Nephron (organoid): ENCODE measurements at regions not wholly inside any gene's neighbourhood (a gene's known extent, or its start where the extent isn't known, plus 50 kb on each side); places are given as distances from the start of the nearest gene placed in this dataset.

Experiments used
- H3K27ac Mint-ChIP-seq, 3 experiments: 2 replicates each; pipeline ENCODE4 v1.8.0; 2020; ENCODE audit warnings: mixed read lengths in 3 of 3, mild to moderate bottlenecking in 2 of 3, moderate library complexity in 1 of 3
- H3K27me3 Mint-ChIP-seq: 2 replicates; pipeline ENCODE4 v1.8.0; 2021; ENCODE audit warnings: low read depth, mild to moderate bottlenecking, moderate library complexity, mixed read lengths
- H3K36me3 Mint-ChIP-seq: 2 replicates; pipeline ENCODE4 v1.8.0; 2020; ENCODE audit warnings: low read depth, mixed read lengths
- H3K4me1 Mint-ChIP-seq: 2 replicates; pipeline ENCODE4 v1.8.0; 2020; ENCODE audit warnings: mixed read lengths
- H3K4me3 Mint-ChIP-seq, 3 experiments: 2 replicates each; pipeline ENCODE4 v1.8.0; 2020; ENCODE audit warnings: mild to moderate bottlenecking in 3 of 3, mixed read lengths in 3 of 3, moderate library complexity in 2 of 3
- H3K9me3 Mint-ChIP-seq: 2 replicates; pipeline ENCODE4 v1.8.0; 2020; ENCODE audit warnings: mixed read lengths
- TF ChIP-seq, protein P1 (sequence below), 3 experiments: fragments of 200-600 bp; sonication (generic); IDR thresholded peaks; one replicate each; pipeline ENCODE4 v1.5.0; 2021; ENCODE audit warnings: antibody characterized with exemption in 3 of 3; ENCODE audit not compliant: unreplicated experiment in 3 of 3

DNA sequence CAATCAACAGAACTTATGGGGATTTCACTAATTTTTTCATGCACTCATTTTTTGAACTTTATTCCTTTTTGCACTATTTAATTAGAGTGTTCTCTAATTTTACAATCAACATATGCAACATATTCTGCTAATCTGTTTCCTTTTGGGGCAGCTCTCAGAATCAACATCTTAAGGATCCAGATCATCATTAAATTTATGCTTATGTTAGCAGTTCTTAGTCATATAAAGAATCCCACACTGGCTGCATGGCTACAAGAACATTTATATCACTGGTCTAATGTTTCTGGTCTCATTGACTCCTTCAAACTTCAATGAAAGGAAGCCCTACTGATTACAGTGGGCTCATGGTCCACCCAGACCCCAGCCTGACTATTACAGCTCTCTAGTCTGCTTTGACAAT, 245.2 kb downstream of the RBM26 start:
- peaks cover 3% of the 10 kb centered on the region for H3K27me3 Mint-ChIP-seq
- TF ChIP-seq, protein P1, sequence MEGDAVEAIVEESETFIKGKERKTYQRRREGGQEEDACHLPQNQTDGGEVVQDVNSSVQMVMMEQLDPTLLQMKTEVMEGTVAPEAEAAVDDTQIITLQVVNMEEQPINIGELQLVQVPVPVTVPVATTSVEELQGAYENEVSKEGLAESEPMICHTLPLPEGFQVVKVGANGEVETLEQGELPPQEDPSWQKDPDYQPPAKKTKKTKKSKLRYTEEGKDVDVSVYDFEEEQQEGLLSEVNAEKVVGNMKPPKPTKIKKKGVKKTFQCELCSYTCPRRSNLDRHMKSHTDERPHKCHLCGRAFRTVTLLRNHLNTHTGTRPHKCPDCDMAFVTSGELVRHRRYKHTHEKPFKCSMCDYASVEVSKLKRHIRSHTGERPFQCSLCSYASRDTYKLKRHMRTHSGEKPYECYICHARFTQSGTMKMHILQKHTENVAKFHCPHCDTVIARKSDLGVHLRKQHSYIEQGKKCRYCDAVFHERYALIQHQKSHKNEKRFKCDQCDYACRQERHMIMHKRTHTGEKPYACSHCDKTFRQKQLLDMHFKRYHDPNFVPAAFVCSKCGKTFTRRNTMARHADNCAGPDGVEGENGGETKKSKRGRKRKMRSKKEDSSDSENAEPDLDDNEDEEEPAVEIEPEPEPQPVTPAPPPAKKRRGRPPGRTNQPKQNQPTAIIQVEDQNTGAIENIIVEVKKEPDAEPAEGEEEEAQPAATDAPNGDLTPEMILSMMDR (IDR thresholded peaks at IDR 0.05; ENCODE audit: unreplicated experiment in 3 of 3), result no peak

DNA sequence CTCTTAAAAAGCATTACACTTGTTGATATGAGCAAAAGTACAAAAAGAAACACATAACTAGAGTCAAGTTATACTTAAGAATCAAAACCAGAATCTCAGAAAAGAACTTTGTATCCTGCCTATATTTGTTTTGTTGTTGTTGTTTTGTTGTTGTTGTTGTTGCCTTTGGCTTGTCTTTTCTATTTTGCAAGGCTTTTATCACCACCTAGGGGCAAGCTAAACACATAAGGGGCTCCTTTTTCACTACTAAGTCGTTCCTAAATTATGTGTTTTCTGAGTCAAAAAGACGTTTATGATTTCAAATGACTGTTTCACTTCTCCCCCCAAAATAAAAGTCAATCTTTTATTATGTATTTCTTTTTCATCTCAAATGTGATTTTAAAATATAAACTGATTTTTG, 250.2 kb downstream of the RBM26 start:
- Mint-ChIP-seq H3K4me1 (no peaks in the 10 kb centered on the region), H3K4me3 (no peak overlapping the region), H3K27ac (no peak overlapping the region), H3K36me3 (no peaks in the 10 kb centered on the region), H3K9me3 (no peaks in the 10 kb centered on the region), H3K27me3 (no peaks in the 10 kb centered on the region)
- TF ChIP-seq, protein P1 (IDR thresholded peaks at IDR 0.05; ENCODE audit: unreplicated experiment in 3 of 3), result no peak

More for the DNA sequence above, 245.2 kb downstream of the RBM26 start:
- Mint-ChIP-seq H3K4me1 (no peaks in the 10 kb centered on the region), H3K27ac (no peak overlapping the region), H3K4me3 (no peak overlapping the region), H3K36me3 (no peaks in the 10 kb centered on the region), H3K9me3 (no peaks in the 10 kb centered on the region)

DNA sequence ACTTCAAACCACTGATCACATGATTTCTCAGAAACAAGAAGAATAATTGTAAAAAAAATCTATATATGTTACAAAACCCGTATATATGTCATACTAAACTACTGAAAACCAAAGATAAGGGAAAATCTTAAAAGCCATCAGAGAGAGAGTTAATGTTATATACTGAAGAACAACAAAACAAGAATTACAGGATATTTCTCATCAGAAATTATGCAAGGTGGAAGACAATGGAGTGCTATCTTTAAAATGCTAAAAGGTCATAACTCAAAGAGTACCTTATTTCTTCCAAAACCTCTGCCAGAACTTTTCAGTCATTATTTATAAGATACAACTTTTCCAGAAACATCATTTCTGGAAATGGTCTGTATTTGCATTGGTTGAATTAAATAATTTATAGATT, 256.8 kb downstream of the RBM26 start:
- H3K27me3 Mint-ChIP-seq, result no peaks in the 10 kb centered on the region
- no peak overlapping the region for H3K27ac Mint-ChIP-seq
- H3K4me1 Mint-ChIP-seq, result no peaks in the 10 kb centered on the region
- TF ChIP-seq, protein P1 (IDR thresholded peaks at IDR 0.05; ENCODE audit: unreplicated experiment in 3 of 3), result no peak
- no peaks in the 10 kb centered on the region for H3K36me3 Mint-ChIP-seq
- H3K4me3 Mint-ChIP-seq, result no peak overlapping the region
- no peaks in the 10 kb centered on the region for H3K9me3 Mint-ChIP-seq

DNA sequence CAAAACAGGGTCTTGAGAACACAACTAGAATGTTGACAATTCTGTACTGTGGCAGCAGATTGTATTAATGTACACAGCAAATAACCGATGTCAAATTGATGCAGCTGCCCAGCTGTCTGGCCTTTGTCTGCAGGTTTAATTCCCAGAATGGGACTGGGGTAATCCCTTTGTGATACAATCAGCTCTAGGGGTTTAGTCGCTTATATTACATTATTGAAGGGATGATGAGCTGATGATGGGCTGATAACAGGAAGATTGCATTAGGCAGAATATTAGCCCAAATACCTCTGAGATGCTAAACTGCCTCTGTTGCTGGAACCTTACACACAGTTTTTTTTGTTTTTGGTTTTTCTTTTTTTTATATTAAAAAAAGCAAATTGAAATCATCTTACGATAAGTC, 265.0 kb downstream of the RBM26 start:
- no peaks in the 10 kb centered on the region for H3K9me3 Mint-ChIP-seq
- H3K27me3 Mint-ChIP-seq, result no peaks in the 10 kb centered on the region
- TF ChIP-seq, protein P1 (IDR thresholded peaks at IDR 0.05; ENCODE audit: unreplicated experiment in 3 of 3), result no peak
- H3K27ac Mint-ChIP-seq, result no peak overlapping the region
- no peaks in the 10 kb centered on the region for H3K4me1 Mint-ChIP-seq
- H3K4me3 Mint-ChIP-seq, result no peak overlapping the region
- H3K36me3 Mint-ChIP-seq, result no peaks in the 10 kb centered on the region

DNA sequence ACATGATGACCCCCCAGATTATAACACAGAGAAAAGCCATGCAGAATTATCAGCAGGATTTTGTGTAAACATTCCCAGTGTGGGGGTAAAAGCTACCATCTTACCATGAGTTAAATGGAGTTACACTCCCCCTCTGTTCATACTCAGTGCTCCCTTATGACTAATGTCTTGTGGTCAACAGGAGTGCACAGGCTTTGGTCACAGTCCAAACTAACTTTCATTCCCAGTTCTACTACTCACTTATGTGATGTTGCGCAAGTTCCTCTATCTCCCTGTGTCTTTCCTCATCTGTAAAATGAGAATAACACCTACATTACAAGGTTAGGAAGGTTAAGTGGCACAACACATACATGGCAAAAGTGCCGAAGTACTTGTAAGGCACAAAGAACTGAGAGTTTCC, 277.9 kb downstream of the RBM26 start:
- Mint-ChIP-seq H3K27me3 (peaks cover 6% of the 10 kb centered on the region), H3K4me3 (no peak overlapping the region), H3K36me3 (no peaks in the 10 kb centered on the region), H3K9me3 (no peaks in the 10 kb centered on the region), H3K27ac (no peak overlapping the region), H3K4me1 (no peaks in the 10 kb centered on the region)
- TF ChIP-seq, protein P1 (IDR thresholded peaks at IDR 0.05; ENCODE audit: unreplicated experiment in 3 of 3), result no peak

DNA sequence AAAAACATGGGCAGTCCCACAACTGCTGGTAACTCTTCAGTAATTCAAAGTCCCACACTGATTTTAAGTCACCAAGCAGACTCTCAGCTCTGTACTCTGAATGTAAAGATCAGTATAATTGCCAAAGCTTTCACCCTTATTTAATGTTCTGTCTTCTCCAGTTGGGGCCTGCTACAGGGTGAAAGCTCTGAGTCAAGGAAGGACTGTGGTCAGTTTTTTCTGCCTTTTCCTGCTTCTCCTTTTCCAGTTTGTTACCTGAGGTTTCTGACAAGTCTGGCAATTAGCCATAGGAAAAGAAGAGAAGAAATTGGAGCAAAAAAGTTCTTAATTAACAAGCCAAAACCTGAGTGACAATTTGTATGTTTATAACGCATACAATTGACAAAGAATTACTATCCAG, 279.3 kb downstream of the RBM26 start:
- no peaks in the 10 kb centered on the region for H3K4me1 Mint-ChIP-seq
- TF ChIP-seq, protein P1 (IDR thresholded peaks at IDR 0.05; ENCODE audit: unreplicated experiment in 3 of 3), result no peak
- H3K9me3 Mint-ChIP-seq, result no peaks in the 10 kb centered on the region
- no peak overlapping the region for H3K4me3 Mint-ChIP-seq
- H3K36me3 Mint-ChIP-seq, result no peaks in the 10 kb centered on the region
- peaks cover 6% of the 10 kb centered on the region for H3K27me3 Mint-ChIP-seq
- H3K27ac Mint-ChIP-seq, result no peak overlapping the region
